NCI-H69 (cell line): ENCODE measurements at regions not wholly inside any gene's neighbourhood (a gene's known extent, or its start where the extent isn't known, plus 50 kb on each side); places are given as distances from the start of the nearest gene placed in this dataset.
A peak's percentile ranks its signal among the peaks of the same experiment; 100 is the strongest.

Experiments
- DNase-seq: peaks from one replicate; lab custom pipeline; 2025; lab: John Stamatoyannopoulos, UW

DNA sequence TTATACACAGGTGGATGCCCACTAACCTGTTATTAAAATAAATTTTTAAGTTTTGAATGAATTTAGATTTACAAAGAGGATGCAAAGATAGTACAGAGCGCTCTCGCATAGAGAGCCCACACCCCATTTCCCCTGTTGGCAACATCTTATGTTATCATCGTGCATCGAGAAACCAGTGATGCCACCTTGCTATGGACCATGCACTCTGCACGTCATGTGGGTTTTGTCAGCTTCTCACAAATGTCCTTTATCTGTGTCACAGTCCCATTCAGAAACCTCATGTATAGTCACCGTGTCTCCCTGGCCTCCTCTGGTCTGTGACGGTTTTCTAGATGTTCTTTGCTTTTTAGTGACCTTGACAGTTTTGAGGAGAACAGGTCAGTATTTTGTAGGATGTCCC lies 60.0 kb downstream of the ING1 start:
- DNase-seq: no peak

DNA sequence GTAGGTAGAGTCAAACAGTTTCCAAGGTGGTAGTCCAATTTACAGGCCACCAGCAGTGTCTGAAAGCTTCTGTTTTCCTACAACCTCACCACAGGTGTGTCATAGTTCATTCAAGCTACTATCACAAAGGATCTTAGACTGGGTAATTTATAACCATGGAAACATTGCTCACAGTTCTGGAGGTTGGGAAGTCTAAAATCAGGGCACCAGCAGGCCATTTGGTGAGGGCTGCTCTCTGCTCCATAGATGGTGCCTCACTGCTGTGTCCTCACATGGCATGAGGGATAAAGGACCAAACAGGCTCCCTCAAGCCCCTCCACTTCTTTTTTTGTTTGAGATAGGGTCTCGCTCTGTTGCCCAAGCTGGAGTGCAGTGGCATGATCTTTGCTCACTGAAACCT lies 60.6 kb downstream of the ING1 start:
- peak; percentile 33 for DNase-seq

DNA sequence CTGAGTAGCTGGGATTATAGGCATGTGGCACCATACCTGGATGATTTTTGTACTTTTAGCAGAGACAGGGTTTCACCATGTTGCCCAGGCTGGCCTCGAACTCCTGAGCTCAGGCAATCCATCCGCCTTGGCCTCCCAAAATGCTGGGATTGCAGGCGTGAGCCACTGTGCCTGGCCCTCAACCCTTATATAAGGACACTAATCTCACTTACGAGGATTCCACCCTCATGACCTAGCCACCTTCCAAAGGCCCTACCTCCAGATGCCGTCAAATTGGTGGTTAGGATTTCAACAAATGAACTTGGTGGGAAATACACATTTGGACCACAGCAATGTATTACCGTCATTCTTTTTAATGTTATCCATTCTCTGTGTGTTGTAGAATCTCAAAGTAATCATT lies 61.0 kb downstream of the ING1 start:
- no peak for DNase-seq

DNA sequence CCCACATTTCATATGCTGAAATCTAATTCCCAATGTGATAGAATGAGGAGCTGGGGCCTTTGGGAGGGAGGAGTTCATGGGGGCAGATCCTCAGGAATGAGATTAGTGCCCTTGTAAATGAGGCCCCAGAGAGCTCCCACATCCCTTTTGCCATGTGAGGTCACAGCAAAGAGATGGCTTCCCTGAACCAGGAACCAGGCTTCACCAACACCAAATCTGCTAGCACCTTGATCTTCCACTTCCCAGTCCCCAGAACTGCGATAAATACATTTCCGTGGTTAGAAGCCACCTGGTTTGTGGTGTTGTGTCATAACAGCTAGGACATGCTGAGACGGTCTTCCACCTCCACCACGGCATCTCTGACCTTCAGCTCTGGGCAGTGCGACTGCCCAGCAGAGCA lies 62.1 kb downstream of the ING1 start:
- no peak for DNase-seq

DNA sequence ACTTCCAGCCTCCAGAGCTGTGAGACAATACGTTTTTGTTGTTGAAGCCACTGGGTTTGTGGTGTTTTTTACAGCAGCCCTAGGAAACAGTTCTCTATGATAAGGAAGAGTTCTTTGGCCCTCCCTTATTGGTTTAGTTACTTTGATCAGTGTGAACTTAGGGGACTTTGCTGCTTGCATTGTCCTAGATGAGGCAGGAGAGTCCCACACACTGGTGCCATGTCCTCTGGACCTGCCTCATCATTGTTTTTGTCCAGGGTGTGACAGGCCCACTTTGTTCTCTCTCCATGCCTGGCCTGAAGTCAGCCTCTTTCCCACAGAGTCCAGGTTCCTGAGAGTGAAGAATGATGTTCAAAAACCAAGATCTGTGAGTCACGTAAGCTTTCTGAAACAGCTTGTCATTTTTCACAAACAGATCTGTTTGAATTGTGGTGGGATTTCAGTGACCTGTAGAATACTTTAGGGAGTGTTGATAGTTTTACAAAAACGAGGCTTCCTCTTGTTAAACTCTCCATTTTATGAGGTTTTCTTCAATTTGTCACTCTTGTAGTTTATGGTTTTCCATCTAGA lies 63.8 kb downstream of the ING1 start:
- DNase-seq: no peak

DNA sequence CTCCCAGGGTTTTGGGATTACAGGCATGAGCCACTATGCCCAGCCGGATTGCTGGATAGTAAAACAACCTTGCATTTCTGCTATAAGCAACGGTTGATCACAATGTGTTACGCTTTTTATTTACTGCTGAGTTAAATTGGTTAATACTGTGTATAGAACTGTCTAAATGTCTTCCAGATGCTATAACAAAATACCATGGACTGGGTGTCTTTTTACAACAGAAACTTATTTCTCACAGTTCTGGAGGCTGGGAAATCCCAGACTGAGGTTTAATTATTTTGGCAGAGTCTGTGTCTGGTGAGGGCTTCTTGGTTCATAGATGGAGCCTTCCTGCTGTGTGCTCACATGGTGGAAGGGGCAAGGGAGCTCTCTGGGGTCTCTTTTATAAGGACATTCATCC lies 65.5 kb downstream of the ING1 start:
- DNase-seq: no peak

DNA sequence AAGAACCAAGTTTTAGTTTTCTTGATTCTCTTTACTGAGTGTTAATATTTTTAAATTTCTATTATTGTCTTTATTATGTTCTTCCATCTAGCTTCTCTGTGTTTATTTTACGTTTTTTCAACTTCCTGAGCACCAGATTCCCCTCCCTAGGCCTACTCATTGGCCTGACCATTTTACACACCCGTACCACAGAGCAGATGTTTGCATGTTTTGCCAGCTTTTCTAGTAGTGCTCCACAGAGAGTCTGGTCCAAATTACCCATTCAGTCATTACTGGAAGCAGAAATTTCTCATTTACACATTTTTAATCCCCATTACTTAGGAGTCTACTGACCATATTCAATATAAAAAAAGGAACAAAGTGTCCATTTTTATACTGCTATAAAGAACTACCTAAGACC lies 66.9 kb downstream of the ING1 start:
- no peak for DNase-seq

DNA sequence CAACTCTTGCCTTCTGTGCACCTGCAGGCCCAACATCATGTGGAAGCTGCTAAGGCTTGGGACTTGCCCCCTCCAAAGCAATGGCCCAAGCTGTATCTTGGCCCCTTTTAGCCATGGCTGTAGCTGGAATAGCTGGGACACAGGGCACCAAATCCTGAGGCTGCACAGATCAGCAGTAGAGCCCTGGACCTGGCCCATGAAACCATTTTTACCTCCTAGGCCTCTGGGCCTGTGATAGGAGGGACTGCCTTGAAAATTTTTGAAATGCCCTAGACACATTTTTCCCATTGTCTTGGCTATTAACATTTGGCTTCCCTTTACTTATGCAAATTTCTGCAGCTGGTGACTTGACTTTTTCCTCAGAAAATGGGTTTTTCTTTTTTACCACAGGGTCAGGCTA lies 68.7 kb downstream of the ING1 start:
- no peak for DNase-seq

DNA sequence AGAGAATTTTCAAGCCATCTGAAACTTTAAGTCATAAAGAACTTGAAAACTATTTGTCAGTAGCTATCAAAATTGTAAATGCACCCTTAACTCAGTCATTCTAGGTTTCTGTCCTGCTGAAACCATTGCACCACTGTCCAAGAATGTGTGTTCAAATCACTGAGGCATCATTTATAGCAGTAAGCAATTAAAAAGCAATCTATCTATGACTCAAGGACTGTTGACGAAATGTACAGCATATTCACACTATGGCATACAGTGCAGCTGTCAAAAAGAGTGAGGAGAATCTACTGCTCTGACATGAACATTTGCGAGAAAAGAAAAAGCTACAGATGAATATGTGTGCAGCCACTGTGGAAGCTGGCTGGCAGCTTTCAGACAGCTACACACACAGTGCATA lies 71.2 kb downstream of the ING1 start:
- no peak for DNase-seq

DNA sequence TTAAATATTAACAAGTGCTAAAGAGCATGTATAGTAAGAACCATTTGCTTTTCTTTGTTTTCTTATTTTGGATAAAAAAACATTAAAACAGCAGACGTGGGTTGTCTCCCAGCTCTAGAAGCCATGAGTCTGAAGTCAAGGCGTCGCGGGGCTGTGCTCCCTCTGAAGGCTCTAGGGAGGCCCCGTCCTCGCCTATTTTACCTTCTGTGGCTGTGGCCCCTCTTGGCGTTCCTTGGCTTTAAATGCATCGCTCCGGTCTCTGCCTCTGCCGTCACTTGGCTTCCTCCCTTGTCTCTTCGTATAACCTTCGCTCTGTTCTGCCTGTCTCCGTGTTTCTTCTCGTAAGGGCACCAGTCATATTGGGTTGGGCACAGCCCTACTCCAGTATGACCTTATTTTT lies 75.3 kb downstream of the ING1 start:
- no peak for DNase-seq

DNA sequence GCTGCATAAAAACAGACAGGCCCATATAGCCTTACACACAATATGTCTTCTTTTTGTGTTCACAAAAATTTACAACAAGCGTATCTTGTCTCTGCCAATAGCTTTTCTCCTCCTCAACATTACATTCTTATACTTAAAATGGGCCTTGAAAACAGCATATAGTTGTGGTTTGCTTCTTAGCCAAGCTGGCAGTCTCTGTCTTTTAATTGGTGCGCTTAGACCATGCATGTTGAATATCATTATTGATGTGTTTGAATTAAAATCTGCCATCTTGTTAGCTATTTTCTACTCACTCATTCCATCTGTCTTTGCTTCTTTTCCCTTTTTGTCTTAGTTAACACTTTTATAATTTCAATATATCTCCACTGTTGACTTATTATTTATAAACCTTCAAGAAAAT lies 76.4 kb downstream of the ING1 start:
- no peak for DNase-seq

DNA sequence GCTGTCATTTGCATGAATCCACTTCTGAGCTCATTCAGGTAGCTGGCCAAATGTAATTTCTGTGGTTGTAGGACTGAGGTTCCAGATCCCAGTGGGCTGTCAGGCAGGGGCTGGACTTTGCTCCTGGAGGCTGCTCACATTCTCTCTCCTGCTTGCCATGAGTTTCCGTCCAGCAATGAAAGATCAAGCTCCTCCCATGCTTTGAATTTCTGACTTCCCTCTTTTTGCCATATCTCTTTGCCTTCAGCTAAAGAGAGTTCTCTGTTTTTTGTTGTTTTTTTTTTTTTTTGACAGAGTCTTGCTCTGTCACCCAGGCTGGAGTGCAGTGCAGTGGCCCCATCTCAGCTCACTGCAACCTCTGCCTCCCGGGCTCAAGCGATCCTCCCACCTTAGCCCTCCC lies 76.9 kb downstream of the ING1 start:
- DNase-seq: no peak

DNA sequence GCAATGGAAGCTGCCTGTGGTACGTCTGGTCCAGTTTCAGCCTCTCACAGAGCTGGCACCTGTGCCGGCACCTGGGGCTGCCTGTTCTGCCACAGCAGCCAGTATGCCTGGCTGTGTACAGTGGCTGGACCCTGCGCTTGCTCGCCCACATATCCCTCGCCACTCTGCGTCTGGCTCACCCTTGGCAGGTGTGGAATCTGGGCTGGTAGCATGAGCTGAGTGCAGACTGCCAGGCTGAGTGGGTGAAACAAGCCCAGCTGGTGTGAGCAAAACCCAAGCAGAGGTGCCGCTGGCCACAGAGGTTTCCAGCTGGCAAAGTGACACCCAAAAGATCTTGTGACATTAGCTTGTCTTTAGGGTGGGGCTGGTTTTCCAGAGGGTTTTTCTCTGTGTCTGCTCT lies 80.7 kb downstream of the ING1 start:
- no peak for DNase-seq

DNA sequence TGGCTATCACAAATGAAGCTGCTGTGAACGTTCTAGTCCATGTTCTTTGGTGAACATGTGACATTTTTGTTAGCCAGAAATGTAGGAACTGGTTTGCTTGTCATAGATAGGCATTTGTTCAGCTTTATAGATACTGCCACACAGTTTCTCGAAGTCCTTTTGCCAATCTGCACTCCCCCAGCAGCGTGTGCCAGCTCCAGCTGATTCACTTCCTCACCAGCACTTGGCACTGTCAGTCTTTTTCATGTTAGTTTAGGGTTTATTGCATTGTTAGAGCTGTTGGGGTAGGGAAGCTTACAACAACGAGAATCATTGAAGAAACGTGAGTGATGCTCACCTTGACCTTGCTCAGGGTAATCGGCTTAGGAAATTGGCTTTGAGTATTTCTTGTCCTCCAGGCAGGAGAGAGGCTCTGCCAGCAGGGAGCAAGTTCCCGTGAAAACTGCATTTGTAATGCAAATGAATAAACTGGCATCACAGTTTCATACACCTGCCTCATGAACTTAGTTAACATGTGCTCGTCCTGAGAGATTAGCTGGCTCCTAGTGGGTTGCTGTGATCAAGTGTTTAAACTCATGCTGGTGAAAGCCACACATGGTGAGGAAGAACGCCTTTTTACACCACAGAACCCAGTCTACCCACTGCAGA lies 83.9 kb downstream of the ING1 start:
- DNase-seq: no peak

DNA sequence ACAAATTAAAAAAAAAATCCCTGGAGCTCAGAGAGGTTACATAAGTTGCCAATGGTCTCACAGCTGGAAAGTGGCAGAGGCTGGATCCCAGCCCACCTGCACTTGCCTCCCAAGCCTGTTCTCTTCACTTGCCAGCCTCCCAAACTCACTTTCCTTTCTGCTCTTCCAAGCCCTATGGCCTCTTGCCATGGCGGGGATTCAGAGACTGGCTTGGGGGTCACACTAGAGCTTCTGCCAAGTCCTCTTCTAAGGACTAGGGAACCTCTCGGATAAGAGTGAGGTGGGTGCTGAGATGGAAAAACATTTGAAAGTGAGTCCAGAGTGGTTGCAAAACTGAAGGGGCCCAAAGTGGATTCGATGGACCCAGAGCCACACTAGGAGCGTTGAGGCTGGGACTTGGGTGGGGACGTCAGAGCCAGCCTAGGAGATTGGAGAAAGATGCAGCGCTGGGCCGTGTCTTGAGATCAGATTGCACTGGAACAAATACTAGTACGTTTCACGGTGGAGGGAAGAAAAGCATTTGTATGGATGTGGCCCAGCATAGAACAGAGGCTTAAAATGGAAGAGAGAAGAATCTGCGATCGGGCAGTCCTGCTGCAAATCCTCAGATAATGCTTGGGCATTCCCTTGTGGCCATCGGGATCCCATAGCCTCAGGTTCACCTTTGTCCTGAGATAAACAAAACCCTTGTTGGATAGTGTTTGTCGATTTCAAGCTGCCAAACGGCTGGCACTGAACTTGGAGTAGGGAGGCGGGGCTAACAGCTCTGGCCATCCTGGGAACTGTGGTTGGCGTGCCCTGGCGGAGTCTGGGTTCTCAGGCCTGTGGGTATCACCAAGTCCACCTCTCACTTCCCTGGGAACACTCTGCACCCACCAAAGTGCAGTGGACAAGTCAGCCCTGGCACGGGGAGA lies 84.8 kb downstream of the ING1 start:
- DNase-seq: no peak

DNA sequence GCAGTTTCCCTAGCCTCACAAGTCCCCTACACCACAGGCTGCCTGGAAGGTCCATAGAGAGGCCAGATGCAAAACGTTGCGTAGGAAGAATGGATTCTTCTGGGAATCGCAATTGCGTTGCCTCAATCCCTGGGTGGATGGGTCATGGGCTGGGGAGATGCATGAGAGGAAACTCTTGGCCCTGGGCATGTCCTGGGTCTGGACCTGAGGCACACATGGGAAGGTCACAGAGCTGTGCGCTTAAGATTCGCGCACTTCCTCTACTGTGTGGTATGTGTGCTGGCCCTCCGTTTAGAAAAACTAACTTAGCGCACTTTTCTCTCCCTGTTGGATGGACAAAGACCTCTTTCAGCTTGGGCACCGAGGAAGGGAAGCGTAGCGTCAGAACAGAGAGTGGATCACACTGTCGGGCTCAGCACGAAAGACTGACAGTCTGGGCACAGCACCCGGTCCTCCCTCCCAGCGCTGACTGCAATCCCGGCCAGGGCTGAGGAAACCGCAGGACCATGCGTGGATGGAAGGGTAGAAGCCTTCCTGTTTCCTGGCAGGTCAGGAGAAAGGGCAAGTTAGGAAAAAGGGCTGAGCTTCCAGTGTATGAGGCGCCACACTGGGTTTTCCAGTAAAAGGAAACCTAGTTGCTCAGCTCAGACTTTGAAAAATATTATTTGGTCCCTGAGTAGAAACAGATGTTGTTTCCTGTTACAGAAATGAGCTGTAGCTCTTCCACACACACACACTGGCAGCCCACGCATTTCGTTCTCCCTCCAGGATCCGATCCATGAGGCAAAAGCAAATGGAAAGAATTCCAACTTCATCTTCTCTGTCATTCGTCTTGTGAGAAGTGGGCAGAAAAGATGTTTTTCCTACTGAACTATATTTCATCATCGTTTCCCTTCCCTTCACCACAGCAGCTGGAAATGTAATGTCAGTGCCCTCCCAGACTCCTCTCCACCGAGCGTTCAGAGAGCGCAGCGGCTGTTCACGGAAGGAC lies 86.0 kb downstream of the ING1 start:
- no peak for DNase-seq

DNA sequence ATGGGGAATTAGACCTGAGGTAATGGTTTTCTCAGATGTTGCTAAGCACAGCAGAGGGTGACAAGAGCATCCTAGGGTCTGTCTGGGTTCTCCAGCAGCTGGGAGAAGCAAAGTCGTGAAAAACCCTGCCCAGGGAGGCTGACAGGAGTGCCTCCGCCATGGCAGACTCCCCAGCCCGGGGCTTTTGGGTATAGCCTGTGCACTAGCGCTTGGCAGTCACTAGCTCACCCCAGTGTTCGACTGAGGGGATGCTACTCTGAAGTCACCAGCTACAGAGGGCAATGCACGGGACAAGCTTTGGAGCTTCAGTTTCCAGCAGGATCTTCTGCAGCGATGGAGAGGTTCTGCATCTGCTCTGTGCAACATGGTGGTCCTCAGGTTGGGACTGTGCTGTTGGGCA lies 87.5 kb downstream of the ING1 start:
- DNase-seq: peak; percentile 14

DNA sequence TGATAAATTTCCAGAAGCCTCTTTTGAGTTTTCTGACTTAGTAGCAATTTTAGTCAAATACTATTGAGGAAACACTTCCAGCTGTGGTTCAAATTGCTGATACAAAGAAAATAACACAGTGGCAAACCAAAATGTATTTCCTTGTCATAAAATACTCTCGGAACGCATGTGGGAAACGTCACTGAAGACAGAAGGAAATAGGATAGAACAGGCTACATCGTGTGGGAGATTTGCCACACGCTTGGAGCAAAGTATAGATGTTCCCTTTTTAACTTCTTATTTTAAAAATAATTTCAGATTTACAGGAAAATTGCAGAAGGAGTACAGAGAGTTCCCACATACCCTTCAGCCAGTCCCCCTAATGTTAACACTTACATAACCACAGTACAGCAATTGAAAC lies 88.8 kb downstream of the ING1 start:
- no peak for DNase-seq

DNA sequence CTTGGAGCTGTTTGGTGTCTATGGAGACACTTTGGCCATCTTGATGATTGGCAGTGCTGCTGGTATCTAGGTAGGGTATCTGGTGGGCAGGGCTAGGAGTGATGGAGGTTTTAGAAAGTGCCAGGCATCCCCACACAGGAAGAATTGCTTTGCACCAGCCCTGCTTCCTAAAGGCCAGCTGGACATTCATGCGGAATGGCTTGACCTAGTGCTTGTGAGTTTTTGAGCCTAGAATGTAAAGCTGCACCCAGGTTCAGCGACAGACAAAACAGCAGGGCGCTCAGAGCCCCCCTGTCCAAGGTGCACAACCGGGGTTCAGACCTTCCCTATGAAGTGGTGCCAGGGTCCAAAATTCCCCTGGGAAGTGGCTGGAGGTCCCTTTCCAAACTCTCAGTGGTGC lies 93.1 kb downstream of the ING1 start:
- no peak for DNase-seq

DNA sequence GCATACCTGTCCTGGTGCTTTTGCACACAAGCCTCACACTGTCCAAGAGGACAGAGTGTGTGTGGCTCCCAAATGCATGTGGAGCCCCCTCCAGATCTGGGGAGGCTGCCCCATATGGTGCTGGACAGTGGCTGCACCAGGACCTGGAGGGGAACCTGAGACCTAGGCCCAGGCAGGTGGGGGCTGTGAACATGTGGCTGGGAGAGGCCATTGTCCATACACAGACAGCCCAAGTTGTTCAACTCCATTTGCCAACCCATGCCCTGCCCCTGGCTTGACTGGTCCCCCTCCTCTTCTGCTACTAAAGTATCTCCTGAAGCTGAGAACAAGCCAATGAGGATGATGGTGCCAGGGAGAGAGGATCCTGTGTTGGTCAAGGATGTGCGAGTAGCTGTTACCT lies 94.0 kb downstream of the ING1 start:
- DNase-seq: no peak

DNA sequence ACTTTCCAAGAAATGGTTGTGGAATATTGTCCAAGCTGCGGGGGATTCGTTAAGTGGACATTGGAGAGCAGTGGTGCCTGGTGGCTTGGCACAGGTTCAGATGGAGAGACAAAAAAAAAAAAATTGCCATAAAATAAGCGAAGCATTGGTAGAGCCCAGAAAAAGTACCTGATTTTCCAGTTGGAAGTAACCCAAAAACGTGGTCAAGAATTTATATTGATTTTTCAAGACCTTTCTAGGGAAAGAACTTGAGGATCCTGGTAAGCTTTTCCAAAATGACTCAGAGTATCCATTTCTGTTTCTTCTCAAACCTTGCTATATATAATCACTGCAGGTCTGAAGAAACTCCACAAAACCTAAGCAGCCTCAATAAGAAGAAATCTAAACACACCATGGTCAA lies 94.6 kb downstream of the ING1 start:
- no peak for DNase-seq

DNA sequence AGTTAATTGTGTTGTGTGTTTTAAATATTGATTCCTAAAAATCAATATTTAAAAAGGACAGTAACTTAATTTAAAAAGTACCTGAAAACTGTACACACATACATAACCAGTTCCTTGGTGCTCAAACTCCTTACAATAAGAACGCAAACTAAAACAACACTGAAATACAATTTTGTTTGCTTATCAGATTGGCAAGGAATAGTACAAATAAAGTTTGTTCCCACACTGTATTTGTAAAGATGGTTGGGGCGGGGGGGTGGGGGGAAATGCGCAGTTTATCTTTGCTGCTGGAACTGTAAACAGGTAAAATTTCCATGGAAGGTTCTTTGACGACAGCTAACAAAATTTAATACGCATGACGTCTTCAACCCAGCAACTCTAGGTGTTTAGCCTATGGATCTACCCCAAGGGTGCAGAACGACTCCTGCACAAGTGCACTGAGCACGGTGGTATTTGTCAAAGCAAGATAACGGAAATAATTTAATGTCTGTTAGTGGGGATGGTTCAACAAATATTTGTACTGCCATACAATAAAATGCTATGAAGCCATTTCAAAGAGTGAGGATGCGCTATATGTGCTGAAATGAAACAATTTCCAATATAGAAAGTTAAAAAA lies 96.5 kb downstream of the ING1 start:
- no peak for DNase-seq
